Liver (tissue), 8 donors: ENCODE measurements at regions not wholly inside any gene's neighbourhood (a gene's known extent, or its start where the extent isn't known, plus 50 kb on each side); places are given as distances from the start of the nearest gene placed in this dataset.

Experiments used
- DNase-seq: peaks from one replicate; pipeline ENCODE4 v3.0.0-alpha.2; 2017; ENCODE audit warnings: low spot score
- H3K27ac ChIP-seq, 2 donors: one replicate each; pipeline ENCODE4 v1.7.0; 2013; ENCODE audit warnings: inconsistent platforms in 2 of 2, low read length in 2 of 2, control low read depth in 1 of 2, low read depth in 1 of 2, mild to moderate bottlenecking in 1 of 2
- H3K27me3 ChIP-seq, 4 donors: one replicate each; pipeline versions ENCODE4 v1.6.1 to v1.7.0; 2013; ENCODE audit warnings: low read length in 3 of 4, inconsistent platforms in 1 of 4, mild to moderate bottlenecking in 1 of 4, moderate library complexity in 1 of 4; ENCODE audit not compliant: control insufficient read depth in 4 of 4, insufficient read depth in 4 of 4
- H3K36me3 ChIP-seq, 4 donors: one replicate each; pipeline versions ENCODE4 v1.6.1 to v1.7.0; 2013; ENCODE audit warnings: low read length in 3 of 4, mild to moderate bottlenecking in 3 of 4, low read depth in 1 of 4, moderate library complexity in 1 of 4; ENCODE audit not compliant: control insufficient read depth in 4 of 4, insufficient read depth in 3 of 4
- H3K4me1 ChIP-seq, 4 donors: one replicate each; pipeline versions ENCODE4 v1.6.1 to v1.7.0; 2013; ENCODE audit warnings: low read length in 3 of 4, mild to moderate bottlenecking in 3 of 4, moderate library complexity in 1 of 4; ENCODE audit not compliant: control insufficient read depth in 4 of 4, insufficient read depth in 4 of 4
- H3K4me3 ChIP-seq, 3 donors: one replicate each; pipeline versions ENCODE4 v1.6.1 to v1.7.0; 2013; ENCODE audit warnings: low read length in 3 of 3, control low read depth in 1 of 3, low read depth in 1 of 3, mild to moderate bottlenecking in 1 of 3
- H3K9ac ChIP-seq, 2 donors: one replicate each; pipeline ENCODE4 v1.7.0; 2013; ENCODE audit warnings: low read length in 2 of 2, mild to moderate bottlenecking in 2 of 2, moderate library complexity in 2 of 2, control low read depth in 1 of 2, low read depth in 1 of 2
- H3K9me3 ChIP-seq, 4 donors: one replicate each; pipeline versions ENCODE4 v1.6.1 to v1.7.0; 2013; ENCODE audit warnings: low read length in 3 of 4; ENCODE audit not compliant: control insufficient read depth in 4 of 4
- EGR1 ChIP-seq, 2 donors: IDR thresholded peaks; 2 replicates each; pipeline ENCODE4 v1.6.1; 2016 to 2018; ENCODE audit warnings: antibody characterized with exemption in 2 of 2, low read depth in 2 of 2
- FOXA1 ChIP-seq: IDR thresholded peaks from 2 replicates; pipeline ENCODE4 v1.6.1; 2016; ENCODE audit warnings: antibody characterized with exemption
- FOXA2 ChIP-seq: IDR thresholded peaks from 2 replicates; pipeline ENCODE4 v1.6.1; 2016; ENCODE audit warnings: antibody characterized with exemption
- GABPA ChIP-seq, 2 donors: IDR thresholded peaks in 1 of 2; conservative IDR thresholded peaks in 1 of 2; 2 replicates each; pipeline ENCODE4 v1.6.1; 2016; ENCODE audit warnings: antibody characterized with exemption in 2 of 2, mild to moderate bottlenecking in 1 of 2, moderate library complexity in 1 of 2
- HNF4G ChIP-seq: IDR thresholded peaks from 2 replicates; pipeline ENCODE4 v1.6.1; 2016; ENCODE audit warnings: antibody characterized with exemption
- NR2F2 ChIP-seq: IDR thresholded peaks from 2 replicates; pipeline ENCODE4 v1.6.1; 2016; ENCODE audit warnings: antibody characterized with exemption
- RAD21 ChIP-seq, 2 donors: IDR thresholded peaks; 2 replicates each; pipeline ENCODE4 v1.6.1; 2016; ENCODE audit warnings: antibody characterized with exemption in 2 of 2, mild to moderate bottlenecking in 2 of 2
- TAF1 ChIP-seq: conservative IDR thresholded peaks from 2 replicates; pipeline ENCODE4 v1.6.1; 2016; ENCODE audit warnings: antibody characterized with exemption, mild to moderate bottlenecking
- YY1 ChIP-seq: IDR thresholded peaks from 2 replicates; pipeline ENCODE4 v1.6.1; 2016; ENCODE audit warnings: antibody characterized with exemption, mild to moderate bottlenecking
- WGBS: extraction: QIAGEN DNeasy Blood & Tissue Kit; methylation state at CpG from one replicate; pipeline ENCODE4 v1.1.7; 2013; 5-methylcytosine and 5-hydroxymethylcytosine counted together
- TF ChIP-seq, protein P1 (sequence below): IDR thresholded peaks from 2 replicates; pipeline ENCODE4 v1.6.1; 2016; ENCODE audit warnings: antibody characterized with exemption, mild to moderate bottlenecking
- TF ChIP-seq, protein P2 (sequence below): IDR thresholded peaks from 2 replicates; pipeline ENCODE4 v1.6.1; 2016; ENCODE audit warnings: antibody characterized with exemption
- TF ChIP-seq, protein P3 (sequence below): IDR thresholded peaks from 2 replicates; pipeline ENCODE4 v1.6.1; 2016; ENCODE audit warnings: antibody characterized with exemption
- TF ChIP-seq, protein P4 (sequence below): fragments of 150-350 bp; IDR thresholded peaks from 2 replicates; pipeline ENCODE4 v1.5.1; 2017; ENCODE audit warnings: improper control_type of control experiment, low read depth, low read length; ENCODE audit not compliant: missing input control
- TF ChIP-seq, protein P5 (sequence below): IDR thresholded peaks from 2 replicates; pipeline ENCODE4 v1.6.1; 2016; ENCODE audit warnings: antibody characterized with exemption
- donor health status: healthy.
- donor health status: healthy.
- donor health status: healthy.
- donor health status: healthy.
- donor health status: healthy.

DNA sequence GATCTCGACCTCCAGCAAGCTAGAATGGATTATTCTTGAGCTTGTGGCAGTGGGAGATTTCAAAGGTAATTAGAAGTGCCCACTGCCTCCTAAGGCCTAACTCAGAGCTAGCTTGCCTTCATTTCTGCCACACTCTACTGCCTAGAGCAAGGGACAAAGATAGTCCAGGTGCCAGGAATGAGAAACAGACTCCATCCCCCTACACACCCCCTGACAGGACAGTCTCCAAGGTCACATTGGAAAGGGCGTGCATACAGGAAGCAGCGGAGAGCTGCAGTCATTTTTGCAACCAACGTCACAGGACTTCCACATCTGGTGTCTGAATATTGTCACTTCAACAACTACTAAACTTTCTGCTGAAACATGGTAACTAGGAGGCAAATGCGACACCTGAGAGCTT, 101.0 kb upstream of the SH3BP4 start (continued):
- TF ChIP-seq FOXA1 (no peak), TAF1 (no peak), YY1 (no peak)
- TF ChIP-seq, protein P1, sequence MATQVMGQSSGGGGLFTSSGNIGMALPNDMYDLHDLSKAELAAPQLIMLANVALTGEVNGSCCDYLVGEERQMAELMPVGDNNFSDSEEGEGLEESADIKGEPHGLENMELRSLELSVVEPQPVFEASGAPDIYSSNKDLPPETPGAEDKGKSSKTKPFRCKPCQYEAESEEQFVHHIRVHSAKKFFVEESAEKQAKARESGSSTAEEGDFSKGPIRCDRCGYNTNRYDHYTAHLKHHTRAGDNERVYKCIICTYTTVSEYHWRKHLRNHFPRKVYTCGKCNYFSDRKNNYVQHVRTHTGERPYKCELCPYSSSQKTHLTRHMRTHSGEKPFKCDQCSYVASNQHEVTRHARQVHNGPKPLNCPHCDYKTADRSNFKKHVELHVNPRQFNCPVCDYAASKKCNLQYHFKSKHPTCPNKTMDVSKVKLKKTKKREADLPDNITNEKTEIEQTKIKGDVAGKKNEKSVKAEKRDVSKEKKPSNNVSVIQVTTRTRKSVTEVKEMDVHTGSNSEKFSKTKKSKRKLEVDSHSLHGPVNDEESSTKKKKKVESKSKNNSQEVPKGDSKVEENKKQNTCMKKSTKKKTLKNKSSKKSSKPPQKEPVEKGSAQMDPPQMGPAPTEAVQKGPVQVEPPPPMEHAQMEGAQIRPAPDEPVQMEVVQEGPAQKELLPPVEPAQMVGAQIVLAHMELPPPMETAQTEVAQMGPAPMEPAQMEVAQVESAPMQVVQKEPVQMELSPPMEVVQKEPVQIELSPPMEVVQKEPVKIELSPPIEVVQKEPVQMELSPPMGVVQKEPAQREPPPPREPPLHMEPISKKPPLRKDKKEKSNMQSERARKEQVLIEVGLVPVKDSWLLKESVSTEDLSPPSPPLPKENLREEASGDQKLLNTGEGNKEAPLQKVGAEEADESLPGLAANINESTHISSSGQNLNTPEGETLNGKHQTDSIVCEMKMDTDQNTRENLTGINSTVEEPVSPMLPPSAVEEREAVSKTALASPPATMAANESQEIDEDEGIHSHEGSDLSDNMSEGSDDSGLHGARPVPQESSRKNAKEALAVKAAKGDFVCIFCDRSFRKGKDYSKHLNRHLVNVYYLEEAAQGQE: no peak
- TF ChIP-seq, protein P2, sequence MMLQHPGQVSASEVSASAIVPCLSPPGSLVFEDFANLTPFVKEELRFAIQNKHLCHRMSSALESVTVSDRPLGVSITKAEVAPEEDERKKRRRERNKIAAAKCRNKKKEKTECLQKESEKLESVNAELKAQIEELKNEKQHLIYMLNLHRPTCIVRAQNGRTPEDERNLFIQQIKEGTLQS: no peak

DNA sequence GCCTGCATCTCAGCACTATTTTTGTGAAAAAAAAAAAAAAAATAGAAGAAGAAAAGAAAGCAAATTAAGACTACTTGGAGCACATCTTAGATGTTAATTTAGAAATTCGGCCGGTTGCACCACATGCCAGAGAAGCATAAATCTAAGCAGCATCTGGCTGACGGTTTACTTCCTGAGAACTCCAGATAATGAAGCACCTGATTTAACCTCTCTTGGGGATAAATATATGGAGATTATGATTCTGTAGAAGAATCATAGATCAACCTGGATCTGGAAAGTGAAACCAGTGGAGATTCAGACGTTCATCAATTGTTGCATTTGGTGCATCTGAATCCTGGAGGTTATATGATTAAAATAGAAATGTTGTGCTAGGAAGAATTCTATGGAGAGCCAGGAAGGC, 102.1 kb upstream of the SH3BP4 start:
- no peaks in the 10 kb centered on the region for H3K36me3 ChIP-seq
- no peak overlapping the region for H3K27ac ChIP-seq
- no peaks in the 10 kb centered on the region for H3K27me3 ChIP-seq
- H3K4me3 ChIP-seq: no peak overlapping the region
- TF ChIP-seq FOXA1 (no peak), GABPA (IDR thresholded peaks at IDR 0.05 in 1 of 2, conservative IDR thresholded peaks at IDR 0.05 in 1 of 2) (no peak), FOXA2 (no peak)
- TF ChIP-seq, protein P2: no peak
- peaks cover 9 to 26% (median 21%) of the 10 kb centered on the region in 4 donors for H3K4me1 ChIP-seq
- no peak for DNase-seq
- H3K9me3 ChIP-seq: no peaks in the 10 kb centered on the region
- WGBS: 90% methylated on average over 4 of the region's 4 CpGs
- no peak overlapping the region for H3K9ac ChIP-seq

DNA sequence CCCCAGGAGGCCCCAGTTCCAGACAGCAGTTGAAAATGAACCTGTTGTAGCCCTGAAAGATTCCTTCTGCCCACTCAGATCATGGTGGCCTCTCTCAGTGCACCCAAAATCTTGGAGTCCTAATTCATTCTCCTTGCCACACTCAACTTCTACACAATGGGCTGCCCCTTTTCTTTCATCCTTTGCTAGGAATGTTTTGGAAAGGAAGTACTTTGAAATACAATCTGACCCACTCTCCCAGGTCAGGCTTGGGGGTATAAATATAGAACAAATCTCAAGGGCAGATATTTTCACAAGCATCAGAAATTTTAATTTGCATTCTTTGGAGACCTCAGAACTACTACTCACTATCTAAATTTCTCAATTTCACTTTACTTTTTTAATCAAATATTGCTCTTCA, 103.2 kb upstream of the SH3BP4 start:
- H3K9me3 ChIP-seq: no peaks in the 10 kb centered on the region

More for the DNA sequence above, 103.2 kb upstream of the SH3BP4 start:
- Histone ChIP-seq H3K4me1 (peaks cover 11 to 36% (median 32%) of the 10 kb centered on the region in 4 donors), H3K4me3 (no peak overlapping the region), H3K36me3 (no peaks in the 10 kb centered on the region), H3K9ac (no peak overlapping the region), H3K27me3 (no peaks in the 10 kb centered on the region), H3K27ac (no peak overlapping the region)
- DNase-seq: no peak
- TF ChIP-seq, protein P3, sequence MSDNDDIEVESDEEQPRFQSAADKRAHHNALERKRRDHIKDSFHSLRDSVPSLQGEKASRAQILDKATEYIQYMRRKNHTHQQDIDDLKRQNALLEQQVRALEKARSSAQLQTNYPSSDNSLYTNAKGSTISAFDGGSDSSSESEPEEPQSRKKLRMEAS: no peak
- no peak for TF ChIP-seq GABPA (IDR thresholded peaks at IDR 0.05 in 1 of 2, conservative IDR thresholded peaks at IDR 0.05 in 1 of 2)
- TF ChIP-seq EGR1 (IDR thresholded peaks at IDR 0.05; ENCODE audit: low read depth in 2 of 2): no peak
- no peak for TF ChIP-seq RAD21 (IDR thresholded peaks at IDR 0.05)
- TF ChIP-seq, protein P4, sequence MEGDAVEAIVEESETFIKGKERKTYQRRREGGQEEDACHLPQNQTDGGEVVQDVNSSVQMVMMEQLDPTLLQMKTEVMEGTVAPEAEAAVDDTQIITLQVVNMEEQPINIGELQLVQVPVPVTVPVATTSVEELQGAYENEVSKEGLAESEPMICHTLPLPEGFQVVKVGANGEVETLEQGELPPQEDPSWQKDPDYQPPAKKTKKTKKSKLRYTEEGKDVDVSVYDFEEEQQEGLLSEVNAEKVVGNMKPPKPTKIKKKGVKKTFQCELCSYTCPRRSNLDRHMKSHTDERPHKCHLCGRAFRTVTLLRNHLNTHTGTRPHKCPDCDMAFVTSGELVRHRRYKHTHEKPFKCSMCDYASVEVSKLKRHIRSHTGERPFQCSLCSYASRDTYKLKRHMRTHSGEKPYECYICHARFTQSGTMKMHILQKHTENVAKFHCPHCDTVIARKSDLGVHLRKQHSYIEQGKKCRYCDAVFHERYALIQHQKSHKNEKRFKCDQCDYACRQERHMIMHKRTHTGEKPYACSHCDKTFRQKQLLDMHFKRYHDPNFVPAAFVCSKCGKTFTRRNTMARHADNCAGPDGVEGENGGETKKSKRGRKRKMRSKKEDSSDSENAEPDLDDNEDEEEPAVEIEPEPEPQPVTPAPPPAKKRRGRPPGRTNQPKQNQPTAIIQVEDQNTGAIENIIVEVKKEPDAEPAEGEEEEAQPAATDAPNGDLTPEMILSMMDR: no peak
- TF ChIP-seq HNF4G: no peak
- TF ChIP-seq FOXA2: no peak
- TF ChIP-seq YY1: no peak
- no peak for TF ChIP-seq NR2F2
- TF ChIP-seq, protein P1: no peak
- TF ChIP-seq, protein P5, sequence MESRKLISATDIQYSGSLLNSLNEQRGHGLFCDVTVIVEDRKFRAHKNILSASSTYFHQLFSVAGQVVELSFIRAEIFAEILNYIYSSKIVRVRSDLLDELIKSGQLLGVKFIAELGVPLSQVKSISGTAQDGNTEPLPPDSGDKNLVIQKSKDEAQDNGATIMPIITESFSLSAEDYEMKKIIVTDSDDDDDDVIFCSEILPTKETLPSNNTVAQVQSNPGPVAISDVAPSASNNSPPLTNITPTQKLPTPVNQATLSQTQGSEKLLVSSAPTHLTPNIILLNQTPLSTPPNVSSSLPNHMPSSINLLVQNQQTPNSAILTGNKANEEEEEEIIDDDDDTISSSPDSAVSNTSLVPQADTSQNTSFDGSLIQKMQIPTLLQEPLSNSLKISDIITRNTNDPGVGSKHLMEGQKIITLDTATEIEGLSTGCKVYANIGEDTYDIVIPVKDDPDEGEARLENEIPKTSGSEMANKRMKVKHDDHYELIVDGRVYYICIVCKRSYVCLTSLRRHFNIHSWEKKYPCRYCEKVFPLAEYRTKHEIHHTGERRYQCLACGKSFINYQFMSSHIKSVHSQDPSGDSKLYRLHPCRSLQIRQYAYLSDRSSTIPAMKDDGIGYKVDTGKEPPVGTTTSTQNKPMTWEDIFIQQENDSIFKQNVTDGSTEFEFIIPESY: no peak
